ENCODE measurements at regions not wholly inside any gene's neighbourhood (a gene's known extent, or its start where the extent isn't known, plus 50 kb on each side); places are given as distances from the start of the nearest gene placed in this dataset.
"Not testable (repeated sequence)": the region's sequence is repeated elsewhere in the genome, so short reads cannot be mapped to it uniquely, and the experiment has no call there.

DNA sequence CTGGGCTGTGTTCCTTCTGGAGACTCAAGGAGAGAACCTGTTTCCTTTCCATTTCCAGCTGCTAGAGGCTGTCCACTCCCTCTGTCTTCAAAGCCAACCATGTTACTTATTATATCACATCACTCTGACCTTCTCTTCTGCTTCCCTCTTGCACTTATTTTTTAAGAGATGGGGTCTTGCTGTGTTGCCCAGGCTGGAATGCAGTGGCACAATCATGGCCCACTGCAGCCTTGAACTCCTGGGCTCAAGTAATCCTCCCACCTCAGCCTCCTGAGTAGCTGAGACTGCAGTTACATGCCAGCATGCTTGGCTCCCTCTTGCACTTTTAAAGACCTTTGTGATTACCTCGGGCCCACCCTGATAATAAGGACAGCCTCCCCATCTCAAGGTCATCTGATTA is 160.0 kb upstream of the DTNBP1 start:
- TF ChIP-seq, protein P1, sequence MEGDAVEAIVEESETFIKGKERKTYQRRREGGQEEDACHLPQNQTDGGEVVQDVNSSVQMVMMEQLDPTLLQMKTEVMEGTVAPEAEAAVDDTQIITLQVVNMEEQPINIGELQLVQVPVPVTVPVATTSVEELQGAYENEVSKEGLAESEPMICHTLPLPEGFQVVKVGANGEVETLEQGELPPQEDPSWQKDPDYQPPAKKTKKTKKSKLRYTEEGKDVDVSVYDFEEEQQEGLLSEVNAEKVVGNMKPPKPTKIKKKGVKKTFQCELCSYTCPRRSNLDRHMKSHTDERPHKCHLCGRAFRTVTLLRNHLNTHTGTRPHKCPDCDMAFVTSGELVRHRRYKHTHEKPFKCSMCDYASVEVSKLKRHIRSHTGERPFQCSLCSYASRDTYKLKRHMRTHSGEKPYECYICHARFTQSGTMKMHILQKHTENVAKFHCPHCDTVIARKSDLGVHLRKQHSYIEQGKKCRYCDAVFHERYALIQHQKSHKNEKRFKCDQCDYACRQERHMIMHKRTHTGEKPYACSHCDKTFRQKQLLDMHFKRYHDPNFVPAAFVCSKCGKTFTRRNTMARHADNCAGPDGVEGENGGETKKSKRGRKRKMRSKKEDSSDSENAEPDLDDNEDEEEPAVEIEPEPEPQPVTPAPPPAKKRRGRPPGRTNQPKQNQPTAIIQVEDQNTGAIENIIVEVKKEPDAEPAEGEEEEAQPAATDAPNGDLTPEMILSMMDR (IDR thresholded peaks at IDR 0.05; ENCODE audit: low read depth, low read length, missing control alignments) = no peak
- no peak for DNase-seq (ENCODE audit: low read depth)
- no peak overlapping the region for H3K4me3 ChIP-seq (ENCODE audit: low read depth, low read length)

DNA sequence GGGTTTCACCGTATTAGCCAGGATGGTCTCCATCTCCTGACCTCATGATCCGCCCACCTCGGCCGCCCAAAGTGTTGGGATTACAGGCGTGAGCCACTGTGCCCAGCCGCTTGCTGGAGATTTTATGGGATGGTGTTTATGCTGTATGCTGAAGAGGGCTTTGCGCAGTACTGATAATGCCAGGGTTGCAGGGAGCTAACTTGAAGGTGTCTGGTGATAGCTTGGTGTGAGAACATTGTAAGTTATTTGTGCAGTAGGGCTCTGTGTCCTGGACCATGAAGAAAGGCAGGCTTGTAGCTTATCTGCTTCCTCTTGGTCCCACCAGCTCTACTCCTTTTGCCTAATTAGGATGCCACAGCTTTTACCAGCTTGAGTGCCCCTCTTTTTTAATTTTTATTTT is 157.0 kb upstream of the DTNBP1 start:
- no peak for DNase-seq (ENCODE audit: low read depth)
- no peak overlapping the region for H3K4me3 ChIP-seq (ENCODE audit: low read depth, low read length)
- TF ChIP-seq, protein P1 (IDR thresholded peaks at IDR 0.05; ENCODE audit: low read depth, low read length, missing control alignments) = no peak

DNA sequence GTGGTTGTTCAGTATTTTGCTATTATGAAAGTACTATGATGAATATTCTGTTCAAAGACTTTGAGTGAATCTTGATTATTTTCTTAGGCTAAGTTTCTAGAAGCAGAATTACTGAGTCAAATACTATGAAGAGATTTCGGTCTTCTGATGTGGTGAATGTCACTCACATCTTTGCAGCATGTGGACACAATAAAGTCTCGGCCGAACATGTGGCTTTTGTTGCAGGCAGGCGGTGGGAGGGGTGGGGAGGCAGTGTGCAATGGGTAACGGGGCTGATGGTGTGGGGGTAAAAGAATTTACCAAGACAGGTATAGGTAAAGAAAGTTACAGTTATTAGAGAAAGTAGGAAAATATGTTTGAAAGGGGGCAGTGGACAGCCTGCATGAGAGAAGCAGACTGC is 156.4 kb upstream of the DTNBP1 start:
- H3K4me3 ChIP-seq (ENCODE audit: low read depth, low read length) = no peak overlapping the region
- TF ChIP-seq, protein P1 (IDR thresholded peaks at IDR 0.05; ENCODE audit: low read depth, low read length, missing control alignments) = no peak
- no peak for DNase-seq (ENCODE audit: low read depth)

DNA sequence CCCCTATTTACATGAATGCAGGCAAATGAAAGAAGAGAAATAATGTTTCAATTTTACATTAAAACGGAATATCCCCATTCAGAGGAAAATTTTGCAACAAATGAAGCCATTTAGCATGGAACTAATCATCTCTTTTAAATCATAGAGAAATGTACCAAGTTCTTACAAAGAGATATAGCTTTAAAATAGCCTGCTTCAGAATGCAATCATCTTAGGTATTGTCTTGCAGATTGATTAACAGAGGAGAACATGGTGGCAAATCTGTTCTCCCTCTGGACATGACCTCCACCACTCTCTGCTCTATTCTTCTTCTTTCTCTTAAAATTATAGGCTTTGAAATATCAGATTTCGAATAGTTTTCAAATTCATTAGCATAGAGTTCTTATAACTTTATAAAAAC is 155.7 kb upstream of the DTNBP1 start:
- H3K4me3 ChIP-seq (ENCODE audit: low read depth, low read length) = no peak overlapping the region
- TF ChIP-seq, protein P1 (IDR thresholded peaks at IDR 0.05; ENCODE audit: low read depth, low read length, missing control alignments) = no peak
- DNase-seq (ENCODE audit: low read depth) = no peak

DNA sequence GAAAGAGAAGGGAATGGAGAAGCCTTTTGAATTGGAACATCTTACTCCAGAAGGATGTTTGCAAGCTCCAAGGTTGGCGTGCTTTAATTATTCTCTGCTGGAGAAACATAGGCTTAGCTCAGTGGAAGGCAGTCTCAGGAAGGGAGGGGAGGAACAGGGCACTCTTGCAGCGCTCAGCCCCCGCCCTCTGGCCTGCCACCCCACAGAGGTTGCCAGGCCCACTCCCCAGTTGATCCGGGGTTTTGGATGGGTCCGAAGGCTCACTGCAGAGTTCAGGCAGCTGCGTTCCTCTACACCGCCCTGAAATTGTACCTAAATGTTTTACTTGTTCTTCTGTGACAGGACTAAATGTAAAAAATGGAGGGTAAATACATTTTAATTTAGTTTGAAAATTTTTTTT is 155.2 kb upstream of the DTNBP1 start:
- TF ChIP-seq, protein P1 (IDR thresholded peaks at IDR 0.05; ENCODE audit: low read depth, low read length, missing control alignments) = no peak

DNA sequence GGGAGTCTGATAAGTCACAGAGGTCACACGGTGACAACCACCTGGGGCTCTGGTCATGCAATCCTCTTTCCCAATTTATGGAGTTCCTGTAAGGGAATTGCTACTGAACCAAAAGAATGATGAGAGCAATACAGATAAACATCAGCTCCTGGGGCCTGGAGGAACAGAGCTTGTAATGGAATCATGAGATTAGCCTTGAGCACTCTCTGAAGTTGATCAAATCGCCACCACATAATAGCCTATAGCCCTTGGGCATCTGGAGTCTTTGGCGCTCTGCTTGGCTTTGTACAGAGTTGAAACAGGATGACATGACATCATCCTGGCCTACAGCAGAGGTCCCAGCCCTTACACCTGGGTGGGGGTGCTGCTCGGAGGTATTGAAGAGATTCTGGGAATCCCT is 154.3 kb upstream of the DTNBP1 start:
- TF ChIP-seq, protein P1 (IDR thresholded peaks at IDR 0.05; ENCODE audit: low read depth, low read length, missing control alignments) = no peak
- DNase-seq (ENCODE audit: low read depth) = no peak
- H3K4me3 ChIP-seq (ENCODE audit: low read depth, low read length) = no peak overlapping the region

More for the DNA sequence above, 155.2 kb upstream of the DTNBP1 start:
- H3K4me3 ChIP-seq (ENCODE audit: low read depth, low read length) = no peak overlapping the region
- DNase-seq (ENCODE audit: low read depth) = no peak

DNA sequence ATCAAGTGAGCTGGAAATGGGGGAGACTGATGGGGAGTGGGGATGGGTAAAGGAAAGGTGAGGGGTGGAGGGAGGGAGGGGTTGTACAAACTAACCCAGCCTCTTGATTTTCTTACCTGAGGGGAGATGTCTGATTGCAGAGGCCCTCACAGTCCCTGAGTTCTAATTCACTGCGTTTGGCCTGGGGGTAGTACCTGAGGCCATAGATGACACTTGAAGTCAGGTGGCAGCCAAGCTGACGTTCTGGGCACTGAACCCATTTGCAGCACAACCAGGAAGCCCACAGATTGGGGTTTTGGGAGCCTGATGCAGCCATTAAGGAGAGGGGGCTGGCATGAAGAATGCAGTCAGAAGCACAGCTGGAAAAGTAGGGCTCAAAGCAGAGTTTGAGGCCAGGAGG is 153.8 kb upstream of the DTNBP1 start:
- TF ChIP-seq, protein P1 (IDR thresholded peaks at IDR 0.05; ENCODE audit: low read depth, low read length, missing control alignments) = no peak
- no peak overlapping the region for H3K4me3 ChIP-seq (ENCODE audit: low read depth, low read length)
- DNase-seq (ENCODE audit: low read depth) = no peak

DNA sequence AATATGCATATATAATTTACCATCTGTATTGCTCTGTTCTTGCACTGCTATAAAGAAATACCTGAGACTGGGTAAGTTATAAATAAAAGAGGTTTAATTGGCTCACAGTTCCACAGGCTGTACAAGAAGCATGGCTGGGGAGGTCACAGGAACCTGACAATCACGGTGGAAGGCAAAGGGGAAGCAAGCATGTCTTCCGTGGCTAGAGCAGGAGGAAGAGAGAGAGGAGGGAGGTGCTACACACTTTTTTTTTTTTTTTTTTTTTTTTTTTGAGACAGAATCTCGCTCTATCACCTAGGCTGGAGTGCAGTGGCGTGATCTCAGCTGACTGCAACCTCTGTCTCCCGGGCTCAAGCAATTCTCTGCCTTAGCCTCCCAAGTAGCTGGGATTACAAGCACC is 150.9 kb upstream of the DTNBP1 start:
- peak; percentile 38 for DNase-seq (ENCODE audit: low read depth)
- not testable (repeated sequence) for H3K4me3 ChIP-seq (ENCODE audit: low read depth, low read length)

Data from GM12864 (cell line).